HL-60/S4 treated with phorbol 12-myristate 13-acetate at 8.2 ng/mL for 4 days and 3 days (cell line): ENCODE measurements at regions not wholly inside any gene's neighbourhood (a gene's known extent, or its start where the extent isn't known, plus 50 kb on each side); places are given as distances from the start of the nearest gene placed in this dataset.

ENCODE experiments used
- in situ Hi-C: fragments of 300-500 bp; cut with MboI; formaldehyde crosslinking; loops from 2 replicates; pipeline ENCODE4 v1.15.0; 2022; ENCODE audit warnings: low sequenced_read_pairs

DNA sequence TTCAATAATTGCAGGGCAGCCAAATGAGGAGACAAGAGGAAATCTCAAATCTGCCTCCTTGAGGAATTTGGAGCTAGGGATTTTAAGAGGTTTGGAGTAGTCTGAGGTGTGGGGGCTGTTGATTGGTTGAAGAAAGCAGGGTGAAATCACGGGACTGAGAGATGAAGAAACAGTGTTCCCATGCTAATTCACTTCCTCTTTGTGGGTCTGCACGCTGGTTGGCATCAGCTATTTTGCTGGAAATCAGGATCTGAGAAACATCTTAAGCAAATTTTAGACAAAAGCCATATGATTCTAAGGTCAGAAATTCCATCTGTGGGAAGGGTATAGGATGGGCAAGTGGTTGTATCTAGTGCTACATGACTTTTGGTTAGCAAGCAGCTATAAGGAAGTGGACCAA, 107.1 kb upstream of the PAXBP1 start:
- in situ Hi-C loops = no loop called here

GRCh38 chr21:32881458-32881857, 109.9 kb upstream of the PAXBP1 start:
- in situ Hi-C loops = no loop called here

GRCh38 chr21:32884062-32884461, 112.5 kb upstream of the PAXBP1 start:
- in situ Hi-C loops = no loop called here

DNA sequence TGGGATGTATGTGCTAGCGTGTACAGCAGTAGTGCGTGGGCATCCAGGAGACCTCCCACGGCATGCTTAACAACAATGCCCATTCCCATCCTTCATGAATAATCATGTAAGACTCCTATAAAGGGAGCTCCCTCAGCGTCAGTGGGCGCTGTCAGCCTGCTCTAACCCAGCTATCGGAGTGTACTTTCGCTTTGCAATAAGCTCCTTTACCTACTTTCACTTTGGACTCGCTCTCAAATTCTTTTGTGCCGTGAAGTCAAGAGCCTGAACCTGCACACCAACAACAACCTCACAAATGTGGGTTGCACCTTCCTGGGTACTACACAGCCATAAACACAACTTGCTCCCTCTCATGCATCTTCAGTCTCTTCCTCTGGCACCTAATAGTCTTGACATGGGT, 114.8 kb upstream of the PAXBP1 start:
- in situ Hi-C loops = no loop called here

GRCh38 chr21:32887026-32887425, 115.5 kb upstream of the PAXBP1 start:
- in situ Hi-C loops = no loop called here

DNA sequence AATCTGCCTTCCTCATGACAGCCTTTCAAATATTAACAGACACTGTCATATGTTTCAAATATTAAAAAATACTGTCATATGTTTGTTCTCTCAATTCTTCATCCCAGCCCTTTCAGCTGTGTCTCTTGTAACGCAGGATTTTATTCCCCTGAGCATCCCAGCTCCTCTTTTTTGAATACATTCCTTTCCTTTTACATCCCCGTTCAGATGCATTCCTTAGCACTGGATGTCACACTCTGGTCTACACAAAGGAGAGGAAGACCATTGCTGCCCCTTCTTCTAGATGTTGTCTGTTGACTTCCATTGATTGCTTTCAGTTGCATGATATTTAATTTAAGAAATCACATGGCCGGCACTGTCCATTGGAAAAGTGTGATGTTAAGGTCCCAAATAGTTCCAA, 117.4 kb upstream of the PAXBP1 start:
- in situ Hi-C loops = no loop called here

DNA sequence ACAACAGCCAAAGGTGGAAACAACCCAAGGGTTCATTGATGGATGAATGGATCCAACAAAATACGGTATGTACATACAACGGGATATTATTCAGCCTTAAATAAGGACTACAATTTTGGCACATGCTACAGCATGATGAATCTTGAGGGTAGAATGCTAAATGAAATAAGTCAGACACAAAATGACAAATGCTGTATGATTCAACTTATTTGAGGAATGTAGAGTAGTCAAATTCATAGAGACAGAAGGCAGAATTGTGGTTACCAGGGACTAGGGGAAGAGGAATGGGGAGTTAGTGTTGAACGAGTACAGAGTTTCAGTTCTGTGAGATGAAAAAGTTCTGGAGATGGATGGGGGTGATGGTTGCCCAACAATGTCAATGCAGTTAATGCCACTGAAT, 118.0 kb upstream of the PAXBP1 start:
- in situ Hi-C loops = no loop called here

GRCh38 chr21:32894321-32894720, 122.8 kb upstream of the PAXBP1 start:
- in situ Hi-C loops = no loop called here

GRCh38 chr21:32900814-32901213, 124.9 kb upstream of the OLIG2 start:
- in situ Hi-C loops = no loop called here

GRCh38 chr21:32907521-32907920, 118.2 kb upstream of the OLIG2 start:
- in situ Hi-C loops = no loop called here

DNA sequence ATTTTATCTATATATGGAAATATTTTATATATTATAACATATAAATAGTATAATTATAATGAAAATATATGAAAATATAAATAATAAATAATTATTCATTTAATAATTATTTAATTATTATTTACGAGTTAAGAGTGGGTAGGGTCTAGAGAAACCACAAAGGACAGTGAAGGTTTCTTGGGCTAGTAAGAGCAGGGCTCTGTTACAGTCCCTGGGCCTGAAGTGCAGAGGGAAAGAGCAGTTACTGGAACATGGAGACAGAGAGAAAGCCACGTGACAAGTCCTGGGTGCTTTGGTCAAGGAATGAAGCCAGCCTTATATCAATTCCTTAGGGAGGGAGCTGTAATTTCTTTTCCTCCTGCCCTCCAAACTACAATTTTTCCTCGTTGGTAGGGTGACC, 117.2 kb upstream of the OLIG2 start:
- in situ Hi-C loops = no loop called here

GRCh38 chr21:32909393-32909792, 116.3 kb upstream of the OLIG2 start:
- in situ Hi-C loops = no loop called here

GRCh38 chr21:32914424-32915039, 111.2 kb upstream of the OLIG2 start:
- in situ Hi-C loops = no loop called here

GRCh38 chr21:32915099-32915498, 110.6 kb upstream of the OLIG2 start:
- in situ Hi-C loops = no loop called here

DNA sequence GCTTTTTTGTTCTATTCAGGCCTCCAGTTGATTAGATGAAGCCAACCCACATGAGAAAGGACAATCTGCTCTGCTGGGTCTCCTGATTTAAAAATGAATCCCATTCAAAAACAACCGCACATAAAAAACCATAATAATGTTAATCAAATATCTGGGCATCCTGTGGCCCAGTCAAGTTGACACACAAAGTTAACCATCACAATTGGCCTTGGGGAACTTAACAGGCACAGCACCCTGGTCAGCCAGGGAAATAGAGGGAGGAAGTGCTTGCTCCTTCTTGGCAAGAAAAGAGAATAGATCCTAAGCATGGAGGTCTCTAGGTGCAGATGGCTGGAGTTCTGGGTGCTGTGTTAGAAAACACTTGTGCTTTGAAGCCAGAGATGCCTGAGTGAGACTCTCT, 109.6 kb upstream of the OLIG2 start:
- in situ Hi-C loops = no loop called here

DNA sequence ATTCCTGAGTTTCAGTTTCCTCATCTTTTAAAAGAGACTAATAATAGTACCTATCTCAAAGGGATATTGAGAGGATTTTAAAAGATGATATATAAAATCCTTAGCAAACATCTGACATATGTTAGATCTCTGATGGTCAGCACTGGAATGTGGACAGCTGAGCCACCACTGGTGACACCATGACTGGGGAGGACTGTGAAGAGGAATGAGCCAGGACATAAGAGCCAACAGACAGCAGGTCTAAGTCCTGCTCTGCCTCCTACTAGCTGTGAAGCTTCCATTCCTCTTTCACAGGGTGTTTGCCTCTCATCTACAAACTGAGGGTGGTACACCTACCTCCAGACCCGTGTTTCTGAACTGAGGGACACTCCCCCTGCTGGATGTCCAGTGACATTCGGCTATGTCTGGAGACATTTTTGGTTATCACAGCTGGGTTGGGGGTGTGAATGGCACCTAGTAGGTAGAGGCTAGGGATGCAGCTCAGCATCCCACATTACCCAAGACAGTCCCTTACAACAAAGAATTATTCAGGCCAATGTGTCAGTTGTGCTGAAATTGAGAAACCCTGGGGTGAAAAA, 109.1 kb upstream of the OLIG2 start:
- in situ Hi-C loops = no loop called here

DNA sequence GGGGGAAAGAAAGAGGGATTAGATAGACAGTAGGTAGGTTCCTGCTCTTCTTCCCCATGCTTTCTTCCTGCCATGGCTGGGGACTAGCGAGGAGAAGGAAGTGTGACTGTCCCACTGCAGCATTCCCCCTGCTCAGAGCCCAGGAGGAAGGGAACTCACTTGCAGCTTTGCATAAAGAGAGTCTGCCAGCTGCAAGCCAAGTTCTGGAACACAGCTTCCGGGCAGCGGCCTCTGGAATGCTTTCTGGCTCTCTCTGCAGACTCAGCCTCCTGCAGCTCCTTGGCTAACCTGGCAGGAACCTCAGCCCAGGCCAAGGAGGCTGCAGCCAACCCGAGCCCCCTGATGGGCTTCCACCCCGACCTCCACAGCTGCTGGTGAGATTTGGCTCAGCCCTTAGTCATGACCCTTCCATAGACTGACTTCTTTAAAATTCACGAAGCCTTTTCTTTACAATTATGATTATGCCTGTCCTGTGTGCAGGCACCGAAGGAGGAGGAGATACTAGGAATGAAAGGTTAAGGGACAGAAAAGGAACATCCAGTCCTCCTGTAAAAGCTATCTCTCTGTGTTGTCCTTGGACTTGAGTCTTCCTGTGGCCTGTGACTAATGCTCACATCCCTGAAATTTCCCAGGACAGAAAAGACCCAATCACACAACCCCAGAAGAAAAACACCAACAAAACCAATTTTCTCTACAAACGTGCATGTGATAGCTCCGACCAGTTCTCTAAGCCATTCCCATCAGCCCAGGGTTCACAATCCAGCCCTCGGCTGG, 108.2 kb upstream of the OLIG2 start:
- in situ Hi-C loops = no loop called here

DNA sequence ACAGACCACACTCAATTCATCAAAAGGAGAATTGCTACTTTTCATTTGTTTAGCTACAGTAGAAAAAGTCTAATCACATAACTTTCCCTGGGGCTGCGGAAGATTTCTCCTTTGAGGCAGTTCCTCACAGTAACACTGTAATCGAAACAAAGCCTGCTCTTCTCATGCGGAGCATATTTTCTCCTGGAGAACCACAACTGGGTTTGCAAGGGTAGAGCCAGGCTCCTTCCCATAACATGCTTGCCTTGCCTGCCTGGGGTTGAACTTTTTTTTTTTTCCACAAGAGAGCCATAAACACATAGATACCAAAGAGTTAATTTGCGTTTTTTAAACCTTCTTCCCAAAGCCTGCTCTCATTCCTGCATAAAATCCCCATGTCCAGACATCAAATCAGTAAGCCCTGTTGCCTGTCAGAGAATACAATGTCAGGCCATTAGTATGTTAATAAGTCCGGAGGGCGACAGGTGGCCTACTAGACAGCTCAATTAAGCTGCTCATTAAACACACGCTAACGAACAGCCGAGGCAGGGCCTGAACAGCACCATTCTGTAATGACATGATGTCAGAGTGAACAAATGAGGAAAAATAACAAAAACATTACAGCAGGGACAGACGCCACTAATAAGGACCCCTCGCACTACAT, 107.1 kb upstream of the OLIG2 start:
- in situ Hi-C loops = no loop called here

GRCh38 chr21:32920474-32920873, 105.3 kb upstream of the OLIG2 start:
- in situ Hi-C loops = no loop called here

DNA sequence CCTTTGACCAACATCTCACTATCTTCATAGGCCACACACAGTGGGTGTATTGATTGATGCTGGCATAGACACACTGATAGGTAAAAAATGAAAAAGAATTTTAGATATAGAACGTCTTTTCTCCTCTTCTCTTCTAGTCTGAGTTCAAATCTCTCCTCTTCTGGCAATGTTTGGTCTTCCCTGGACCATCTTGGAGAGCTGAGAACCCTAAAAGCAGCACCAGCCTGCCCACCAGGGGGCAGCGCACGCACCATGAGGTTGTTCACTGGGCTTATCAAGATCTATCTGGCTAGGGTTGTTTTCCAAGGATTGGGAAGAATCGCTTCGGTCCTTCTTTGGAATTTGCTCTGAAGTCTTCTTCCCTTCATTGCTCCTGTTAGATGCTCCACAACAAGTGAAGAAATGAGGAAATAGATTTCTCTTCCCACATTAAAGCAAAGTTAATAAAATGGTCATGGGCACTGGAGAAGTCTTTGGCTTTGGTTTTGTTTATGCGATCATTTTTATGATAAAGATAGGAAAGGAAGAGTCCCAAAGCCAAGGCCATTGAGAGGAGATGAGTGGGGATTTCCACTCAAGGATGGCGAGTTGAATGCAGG, 104.0 kb upstream of the OLIG2 start:
- in situ Hi-C loops = no loop called here

DNA sequence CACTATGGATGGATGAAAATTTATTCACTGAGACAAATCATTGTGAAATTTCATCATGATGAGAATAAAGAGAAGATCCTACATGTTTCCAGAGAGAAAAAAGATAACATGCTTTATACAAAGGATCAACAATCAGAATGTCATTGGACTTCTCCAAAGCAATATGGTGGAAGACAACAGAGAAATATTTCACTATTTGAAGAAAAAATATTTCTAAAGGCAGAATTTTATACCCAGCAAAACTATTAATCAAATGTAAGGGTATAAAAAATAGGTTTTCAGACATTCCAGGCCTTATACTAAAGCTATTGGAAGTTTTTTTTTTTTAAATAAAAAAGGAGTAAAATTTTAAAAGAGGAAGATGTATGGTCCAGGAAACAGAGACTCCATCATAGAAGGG, 100.6 kb upstream of the OLIG2 start:
- in situ Hi-C loops = no loop called here

DNA sequence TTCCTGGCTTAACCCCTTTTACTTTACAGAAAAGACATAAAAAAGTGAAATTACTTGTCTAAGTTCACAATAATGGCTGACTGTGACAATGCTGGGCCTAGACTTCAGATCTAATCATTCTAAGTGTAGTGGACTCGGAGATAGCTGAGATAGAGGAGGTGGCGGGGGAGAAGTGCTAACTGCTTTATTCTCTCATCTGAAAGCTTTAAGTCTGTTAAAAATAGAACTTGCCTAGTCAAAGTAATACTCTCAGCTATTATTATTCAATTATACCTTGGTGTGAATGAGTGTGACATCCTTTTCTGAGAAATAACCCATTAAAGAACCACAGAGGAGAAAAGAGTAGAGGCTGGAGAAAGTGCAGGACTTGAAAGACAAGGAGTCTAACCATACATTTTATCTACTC, 96.1 kb upstream of the OLIG2 start:
- in situ Hi-C loops = no loop called here
